GM19467 (cell line): ENCODE measurements at regions not wholly inside any gene's neighbourhood (a gene's known extent, or its start where the extent isn't known, plus 50 kb on each side); places are given as distances from the start of the nearest gene placed in this dataset.
"Not testable (repeated sequence)": the region's sequence is repeated elsewhere in the genome, so short reads cannot be mapped to it uniquely, and the experiment has no call there.

Experiments
- ATAC-seq: cut with Tn5 transposase; IDR thresholded peaks from one replicate; pipeline ENCODE4 v1.9.1; 2021; ENCODE audit warnings: mild to moderate bottlenecking, moderate library complexity; ENCODE audit not compliant: unreplicated experiment

- ATAC-seq, result no peak
Observed at GRCh38 chr4:114417214-114417613, 181.4 kb upstream of the UGT8 start.

- no peak for ATAC-seq
Observed at GRCh38 chr4:114420069-114420468, 178.5 kb upstream of the UGT8 start.

- peak; percentile 69 for ATAC-seq
Observed at GRCh38 chr4:114423582-114423981, 175.0 kb upstream of the UGT8 start.

GRCh38 chr4:114435116-114435515 is 163.5 kb upstream of the UGT8 start:
- no peak for ATAC-seq

- no peak for ATAC-seq
Observed at GRCh38 chr4:114442856-114443255, 155.8 kb upstream of the UGT8 start.

- no peak for ATAC-seq
Observed at GRCh38 chr4:114444211-114444610, 154.4 kb upstream of the UGT8 start.

- not testable (repeated sequence) for ATAC-seq
Observed at GRCh38 chr4:114447963-114448516, 150.6 kb upstream of the UGT8 start.

GRCh38 chr4:114458728-114459127 is 139.9 kb upstream of the UGT8 start:
- no peak for ATAC-seq

- no peak for ATAC-seq
Observed at GRCh38 chr4:114464726-114465272, 133.8 kb upstream of the UGT8 start.

- ATAC-seq, result no peak
Observed at GRCh38 chr4:114465766-114466165, 132.8 kb upstream of the UGT8 start.

- ATAC-seq, result no peak
Observed at GRCh38 chr4:114466299-114466698, 132.3 kb upstream of the UGT8 start.

GRCh38 chr4:114472269-114473032 is 126.2 kb upstream of the UGT8 start:
- no peak for ATAC-seq

GRCh38 chr4:114474188-114474800 is 124.3 kb upstream of the UGT8 start:
- ATAC-seq, result no peak

- ATAC-seq, result no peak
Observed at GRCh38 chr4:114476310-114476709, 122.3 kb upstream of the UGT8 start.

- ATAC-seq, result no peak
Observed at GRCh38 chr4:114479595-114479994, 119.0 kb upstream of the UGT8 start.

- ATAC-seq, result no peak
Observed at GRCh38 chr4:114481856-114482255, 116.8 kb upstream of the UGT8 start.

GRCh38 chr4:114487101-114487500 is 111.5 kb upstream of the UGT8 start:
- no peak for ATAC-seq

- ATAC-seq, result no peak
Observed at GRCh38 chr4:114488301-114488982, 110.2 kb upstream of the UGT8 start.

- ATAC-seq, result no peak
Observed at GRCh38 chr4:114494246-114494803, 104.3 kb upstream of the UGT8 start.

- ATAC-seq, result no peak
Observed at GRCh38 chr4:114495471-114495928, 103.1 kb upstream of the UGT8 start.

- ATAC-seq, result no peak
Observed at GRCh38 chr4:114497116-114497515, 101.5 kb upstream of the UGT8 start.
